ENCODE measurements at regions not wholly inside any gene's neighbourhood (a gene's known extent, or its start where the extent isn't known, plus 50 kb on each side); places are given as distances from the start of the nearest gene placed in this dataset.

DNA sequence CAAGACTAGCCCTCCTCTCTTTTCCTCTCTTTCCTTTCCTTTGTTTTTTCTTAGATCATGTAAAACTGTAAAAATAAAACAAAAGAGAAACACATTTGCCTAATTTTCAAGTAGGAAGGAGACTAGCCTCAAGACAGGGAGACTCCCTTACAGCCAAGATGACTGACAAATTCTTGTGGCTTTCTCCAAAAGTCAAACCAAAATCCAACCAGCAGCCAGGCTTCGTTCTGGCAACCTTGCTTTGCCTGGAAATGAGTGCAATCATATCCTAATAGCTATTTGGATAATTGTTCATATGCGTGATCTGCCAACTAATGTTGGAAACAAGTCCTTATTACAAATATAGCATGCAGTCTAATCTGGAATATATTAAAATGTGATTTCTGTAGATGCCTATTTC, 868.9 kb upstream of the SOX9 start:
- TF ChIP-seq, protein P1, sequence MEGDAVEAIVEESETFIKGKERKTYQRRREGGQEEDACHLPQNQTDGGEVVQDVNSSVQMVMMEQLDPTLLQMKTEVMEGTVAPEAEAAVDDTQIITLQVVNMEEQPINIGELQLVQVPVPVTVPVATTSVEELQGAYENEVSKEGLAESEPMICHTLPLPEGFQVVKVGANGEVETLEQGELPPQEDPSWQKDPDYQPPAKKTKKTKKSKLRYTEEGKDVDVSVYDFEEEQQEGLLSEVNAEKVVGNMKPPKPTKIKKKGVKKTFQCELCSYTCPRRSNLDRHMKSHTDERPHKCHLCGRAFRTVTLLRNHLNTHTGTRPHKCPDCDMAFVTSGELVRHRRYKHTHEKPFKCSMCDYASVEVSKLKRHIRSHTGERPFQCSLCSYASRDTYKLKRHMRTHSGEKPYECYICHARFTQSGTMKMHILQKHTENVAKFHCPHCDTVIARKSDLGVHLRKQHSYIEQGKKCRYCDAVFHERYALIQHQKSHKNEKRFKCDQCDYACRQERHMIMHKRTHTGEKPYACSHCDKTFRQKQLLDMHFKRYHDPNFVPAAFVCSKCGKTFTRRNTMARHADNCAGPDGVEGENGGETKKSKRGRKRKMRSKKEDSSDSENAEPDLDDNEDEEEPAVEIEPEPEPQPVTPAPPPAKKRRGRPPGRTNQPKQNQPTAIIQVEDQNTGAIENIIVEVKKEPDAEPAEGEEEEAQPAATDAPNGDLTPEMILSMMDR (conservative IDR thresholded peaks at IDR 0.05): no peak
- no peak for TF ChIP-seq ZFX (IDR thresholded peaks at IDR 0.05)
